ENCODE measurements at regions not wholly inside any gene's neighbourhood (a gene's known extent, or its start where the extent isn't known, plus 50 kb on each side); places are given as distances from the start of the nearest gene placed in this dataset.

GRCh38 chr6:74287932-74288331, 591.9 kb downstream of the CD109 start:
- Histone ChIP-seq H3K4me1 (no peaks in the 10 kb centered on the region), H3K27me3 (no peaks in the 10 kb centered on the region), H3K4me3 (ENCODE audit: low read depth, low read length) (no peak overlapping the region), H3K36me3 (no peaks in the 10 kb centered on the region), H3K9me3 (no peaks in the 10 kb centered on the region)
- DNase-seq = no peak
- no peak for TF ChIP-seq CTCF (IDR thresholded peaks at IDR 0.05; ENCODE audit: low read depth, low read length)

GRCh38 chr6:74287441-74287840, 591.4 kb downstream of the CD109 start:
- no peak for DNase-seq
- Histone ChIP-seq H3K4me3 (ENCODE audit: low read depth, low read length) (no peak overlapping the region), H3K4me1 (no peaks in the 10 kb centered on the region), H3K27me3 (no peaks in the 10 kb centered on the region), H3K36me3 (no peaks in the 10 kb centered on the region), H3K9me3 (no peaks in the 10 kb centered on the region)
- no peak for TF ChIP-seq CTCF (IDR thresholded peaks at IDR 0.05; ENCODE audit: low read depth, low read length)

- Histone ChIP-seq H3K4me3 (ENCODE audit: low read depth, low read length) (no peak overlapping the region), H3K9me3 (no peaks in the 10 kb centered on the region), H3K4me1 (no peaks in the 10 kb centered on the region), H3K27me3 (no peaks in the 10 kb centered on the region), H3K36me3 (no peaks in the 10 kb centered on the region)
- TF ChIP-seq CTCF (IDR thresholded peaks at IDR 0.05; ENCODE audit: low read depth, low read length) = no peak
- DNase-seq = no peak
These were observed 588.3 kb downstream of the CD109 start for GRCh38 chr6:74284284-74284683.

- Histone ChIP-seq H3K36me3 (no peaks in the 10 kb centered on the region), H3K9me3 (no peaks in the 10 kb centered on the region), H3K4me1 (no peaks in the 10 kb centered on the region), H3K27me3 (no peaks in the 10 kb centered on the region), H3K4me3 (ENCODE audit: low read depth, low read length) (no peak overlapping the region)
- TF ChIP-seq CTCF (IDR thresholded peaks at IDR 0.05; ENCODE audit: low read depth, low read length) = no peak
- DNase-seq = no peak
These were observed 587.5 kb downstream of the CD109 start for GRCh38 chr6:74283532-74283931.

GRCh38 chr6:74282143-74282689, 586.2 kb downstream of the CD109 start:
- Histone ChIP-seq H3K9me3 (no peaks in the 10 kb centered on the region), H3K4me1 (no peaks in the 10 kb centered on the region), H3K27me3 (no peaks in the 10 kb centered on the region), H3K4me3 (ENCODE audit: low read depth, low read length) (no peak overlapping the region), H3K36me3 (no peaks in the 10 kb centered on the region)
- DNase-seq = no peak
- no peak for TF ChIP-seq CTCF (IDR thresholded peaks at IDR 0.05; ENCODE audit: low read depth, low read length)

- Histone ChIP-seq H3K36me3 (no peaks in the 10 kb centered on the region), H3K4me1 (no peaks in the 10 kb centered on the region), H3K27me3 (no peaks in the 10 kb centered on the region), H3K9me3 (no peaks in the 10 kb centered on the region), H3K4me3 (ENCODE audit: low read depth, low read length) (no peak overlapping the region)
- no peak for DNase-seq
- no peak for TF ChIP-seq CTCF (IDR thresholded peaks at IDR 0.05; ENCODE audit: low read depth, low read length)
These were observed 584.2 kb downstream of the CD109 start for GRCh38 chr6:74280130-74280692.
